ENCODE measurements at regions not wholly inside any gene's neighbourhood (a gene's known extent, or its start where the extent isn't known, plus 50 kb on each side); places are given as distances from the start of the nearest gene placed in this dataset.

- TF ChIP-seq CTCF (IDR thresholded peaks at IDR 0.05) = no peak
- H3K4me1 ChIP-seq = no peaks in the 10 kb centered on the region
- intact Hi-C loops (cut with DNase I) = no loop called here
- H3K27ac ChIP-seq = no peak overlapping the region
- H3K4me3 ChIP-seq = no peak overlapping the region
- 46 to 71% methylated on average over 2 of the region's 2 CpGs for WGBS, 2 donors
- ATAC-seq (no peak), DNase-seq (no peak)
- H3K9me3 ChIP-seq = peaks cover 0 to 9% (median 0%) of the 10 kb centered on the region in 11 donors
- no peaks in the 10 kb centered on the region for H3K36me3 ChIP-seq
- peaks cover 0 to 10% (median 0%) of the 10 kb centered on the region in 7 donors for H3K27me3 ChIP-seq
Observed at GRCh38 chr12:108418164-108418890, 79.2 kb upstream of the CMKLR1 start.

GRCh38 chr12:108414021-108414420 is 74.9 kb upstream of the CMKLR1 start:
- DNase-seq (no peak), ATAC-seq (no peak)
- WGBS, 2 donors = 83 to 93% methylated on average over 6 of the region's 6 CpGs
- Histone ChIP-seq H3K27ac (no peak overlapping the region), H3K4me1 (no peaks in the 10 kb centered on the region), H3K4me3 (no peak overlapping the region), H3K9me3 (peaks cover 0 to 9% (median 0%) of the 10 kb centered on the region in 11 donors), H3K27me3 (peaks cover 0 to 14% (median 3%) of the 10 kb centered on the region in 7 donors), H3K36me3 (no peaks in the 10 kb centered on the region)
- no peak for TF ChIP-seq CTCF (IDR thresholded peaks at IDR 0.05)
- intact Hi-C loops (cut with DNase I) = no loop called here

- DNase-seq = no peak
- Histone ChIP-seq H3K27ac (no peak overlapping the region), H3K9me3 (peaks cover 0 to 15% (median 9%) of the 10 kb centered on the region in 11 donors), H3K36me3 (no peaks in the 10 kb centered on the region), H3K4me3 (no peak overlapping the region), H3K4me1 (no peaks in the 10 kb centered on the region), H3K27me3 (peaks cover 0 to 14% (median 8%) of the 10 kb centered on the region in 7 donors)
- no peak for ATAC-seq
- intact Hi-C loops (cut with DNase I) = no loop called here
- no peak for TF ChIP-seq CTCF (IDR thresholded peaks at IDR 0.05)
- 79 to 86% methylated on average over 3 of the region's 3 CpGs for WGBS, 2 donors
Observed at GRCh38 chr12:108410689-108411088, 71.6 kb upstream of the CMKLR1 start.

GRCh38 chr12:108409481-108409880 is 70.4 kb upstream of the CMKLR1 start:
- no peak overlapping the region for H3K4me3 ChIP-seq
- H3K27me3 ChIP-seq = peaks cover 0 to 10% (median 7%) of the 10 kb centered on the region in 7 donors
- no peak overlapping the region for H3K27ac ChIP-seq
- no peak for DNase-seq
- 68 to 71% methylated on average over 3 of the region's 3 CpGs for WGBS, 2 donors
- H3K4me1 ChIP-seq = no peaks in the 10 kb centered on the region
- H3K36me3 ChIP-seq = no peaks in the 10 kb centered on the region
- H3K9me3 ChIP-seq = peaks cover 0 to 19% (median 11%) of the 10 kb centered on the region in 11 donors
- ATAC-seq = no peak
- TF ChIP-seq CTCF (IDR thresholded peaks at IDR 0.05) = no peak
- intact Hi-C loops (cut with DNase I) = no loop called here
